Fibroblast of skin of left quadriceps (primary cell): ENCODE measurements at regions not wholly inside any gene's neighbourhood (a gene's known extent, or its start where the extent isn't known, plus 50 kb on each side); places are given as distances from the start of the nearest gene placed in this dataset.

Source experiments
- DNase-seq, 2 experiments: peaks; one replicate each; pipeline ENCODE4 v3.0.0-alpha.2; 2013; ENCODE audit warnings: low read depth in 2 of 2

DNA sequence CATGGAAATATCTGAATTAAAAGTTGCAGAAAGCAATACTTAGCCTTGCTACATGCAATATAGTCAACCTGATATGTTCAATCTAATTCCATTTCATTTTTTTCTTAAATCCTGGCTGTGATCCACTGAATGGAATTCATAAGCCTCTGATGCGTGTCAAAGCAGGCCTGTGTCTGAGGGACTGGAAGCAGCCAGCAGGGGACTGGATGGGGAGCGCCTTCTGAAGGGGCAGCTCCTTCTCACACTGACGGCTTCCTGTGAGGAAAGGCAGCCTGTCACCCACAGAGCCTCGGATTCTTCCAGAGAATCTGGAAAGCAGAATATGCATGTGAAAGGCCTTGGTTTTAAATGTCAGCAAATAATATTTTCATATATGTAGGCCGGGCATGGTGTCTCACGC lies 73.5 kb downstream of the KCNF1 start:
- no peak for DNase-seq

GRCh38 chr2:10985901-10986535 lies 74.3 kb downstream of the KCNF1 start:
- DNase-seq, result no peak

DNA sequence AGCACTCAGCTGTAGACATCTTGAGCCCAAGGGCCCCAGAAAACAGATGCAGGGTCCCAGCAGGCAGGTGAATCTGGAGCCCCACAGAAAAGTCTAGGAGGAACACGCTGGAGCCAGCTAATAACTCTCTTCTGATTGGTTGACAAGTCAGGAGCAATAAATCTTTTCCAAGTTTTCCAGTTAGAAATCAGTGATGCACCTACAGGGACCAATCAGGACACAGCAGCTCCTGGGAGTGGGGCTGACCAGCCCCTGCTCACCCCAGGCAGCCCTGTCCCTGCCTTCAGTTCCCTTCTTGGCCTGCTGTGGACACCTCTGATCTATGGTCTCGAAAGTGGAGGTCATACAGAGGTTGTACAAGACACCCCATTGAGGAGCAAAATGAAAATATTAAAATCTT lies 75.7 kb downstream of the KCNF1 start:
- DNase-seq, result no peak

GRCh38 chr2:10987861-10988260 lies 76.1 kb downstream of the KCNF1 start:
- no peak for DNase-seq

GRCh38 chr2:10989151-10989550 lies 77.4 kb downstream of the KCNF1 start:
- DNase-seq, result no peak

DNA sequence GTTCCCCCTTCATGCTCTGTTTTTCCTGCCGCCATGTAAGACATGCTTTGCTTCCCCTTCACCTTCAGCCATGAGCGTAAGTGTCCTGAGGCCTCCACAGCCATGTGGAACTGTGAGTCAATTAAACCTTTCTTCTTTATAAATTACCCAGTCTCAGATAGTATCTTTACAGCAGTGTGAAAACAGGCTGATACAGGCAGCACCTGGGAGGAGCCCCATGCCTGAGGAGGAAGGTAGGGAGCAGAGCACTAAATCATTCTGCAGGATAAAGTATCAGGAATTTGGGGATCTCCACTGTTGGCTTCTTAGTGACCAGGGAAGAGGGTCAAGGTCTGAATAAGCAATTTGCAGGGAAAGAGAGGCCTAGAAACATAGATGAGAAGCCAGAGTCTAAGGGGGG lies 78.0 kb downstream of the KCNF1 start:
- DNase-seq, result no peak

- no peak for DNase-seq
These were observed 78.9 kb downstream of the KCNF1 start for GRCh38 chr2:10990561-10991111.

GRCh38 chr2:10992023-10992791 lies 80.5 kb downstream of the KCNF1 start:
- DNase-seq, result no peak

- peak; percentile 4 to 8 for DNase-seq
These were observed 81.3 kb downstream of the KCNF1 start for GRCh38 chr2:10993001-10993481.

GRCh38 chr2:10995366-10995970 lies 83.7 kb downstream of the KCNF1 start:
- no peak for DNase-seq

GRCh38 chr2:11004199-11004598 lies 92.5 kb downstream of the KCNF1 start:
- peak; percentile 21 to 26 for DNase-seq

DNA sequence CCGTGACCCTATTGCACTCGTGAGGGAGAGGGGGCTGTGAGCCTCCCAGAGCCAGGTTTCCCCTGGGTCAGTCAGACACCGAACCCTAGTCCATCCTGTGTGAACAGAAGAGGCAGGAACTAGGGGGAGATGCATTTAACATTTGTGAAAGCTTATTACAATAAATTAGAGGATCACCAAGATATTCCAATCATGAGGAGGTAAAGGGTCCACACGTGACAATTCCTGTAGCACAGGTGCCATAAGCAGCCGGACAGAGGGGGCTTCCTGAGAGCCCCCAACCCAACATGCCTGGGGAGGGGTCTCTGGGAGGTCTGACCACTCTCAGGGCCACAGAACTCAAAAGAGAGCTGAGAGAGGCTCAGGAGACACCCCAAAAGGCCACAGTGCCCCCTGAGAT lies 93.3 kb downstream of the KCNF1 start:
- DNase-seq, result no peak

- DNase-seq, result no peak
These were observed 94.5 kb downstream of the KCNF1 start for GRCh38 chr2:11006191-11006590.

- DNase-seq, result no peak
These were observed 95.9 kb downstream of the KCNF1 start for GRCh38 chr2:11007331-11008264.

DNA sequence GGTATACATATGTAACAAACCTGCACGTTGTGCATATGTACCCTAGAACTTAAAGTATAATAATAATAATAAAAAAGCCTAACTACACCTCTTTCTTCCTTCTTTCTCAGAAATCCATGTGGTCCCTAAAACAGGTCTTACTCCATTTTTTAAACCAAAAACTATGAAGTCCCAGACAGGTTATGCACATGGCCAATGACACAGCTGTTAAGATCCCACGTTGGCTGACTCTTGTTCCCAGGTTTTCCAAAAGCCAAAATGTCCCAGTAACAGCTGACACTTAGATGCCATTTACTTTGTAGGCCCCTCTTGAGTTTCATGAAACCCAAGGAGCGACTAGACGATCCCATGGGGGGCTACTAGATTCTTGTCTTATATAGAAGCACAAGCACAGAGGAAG lies 97.0 kb downstream of the KCNF1 start:
- no peak for DNase-seq

GRCh38 chr2:11009176-11009575 lies 97.4 kb downstream of the KCNF1 start:
- DNase-seq, result no peak

DNA sequence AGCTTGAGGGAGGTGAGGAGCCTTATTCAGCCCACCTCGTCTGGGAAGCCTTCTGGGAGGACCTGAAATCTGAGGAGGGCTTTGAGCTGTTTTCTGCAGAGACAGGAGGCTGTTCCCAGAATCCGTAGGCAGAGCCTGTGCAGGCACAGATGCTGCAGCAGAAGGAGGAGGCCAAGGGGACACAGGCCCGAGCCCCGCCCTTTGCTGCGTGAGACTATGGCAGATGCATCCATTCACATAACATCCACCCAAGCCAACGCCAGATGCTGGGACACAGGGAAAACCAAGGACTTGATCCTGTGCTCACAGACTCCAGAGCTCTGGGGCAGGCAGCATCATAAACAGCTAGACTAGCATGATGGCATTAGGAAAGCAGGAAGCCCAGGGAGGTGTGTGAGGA lies 98.2 kb downstream of the KCNF1 start:
- DNase-seq, result no peak

- DNase-seq, result no peak
These were observed 99.6 kb downstream of the KCNF1 start for GRCh38 chr2:11011359-11011758.

DNA sequence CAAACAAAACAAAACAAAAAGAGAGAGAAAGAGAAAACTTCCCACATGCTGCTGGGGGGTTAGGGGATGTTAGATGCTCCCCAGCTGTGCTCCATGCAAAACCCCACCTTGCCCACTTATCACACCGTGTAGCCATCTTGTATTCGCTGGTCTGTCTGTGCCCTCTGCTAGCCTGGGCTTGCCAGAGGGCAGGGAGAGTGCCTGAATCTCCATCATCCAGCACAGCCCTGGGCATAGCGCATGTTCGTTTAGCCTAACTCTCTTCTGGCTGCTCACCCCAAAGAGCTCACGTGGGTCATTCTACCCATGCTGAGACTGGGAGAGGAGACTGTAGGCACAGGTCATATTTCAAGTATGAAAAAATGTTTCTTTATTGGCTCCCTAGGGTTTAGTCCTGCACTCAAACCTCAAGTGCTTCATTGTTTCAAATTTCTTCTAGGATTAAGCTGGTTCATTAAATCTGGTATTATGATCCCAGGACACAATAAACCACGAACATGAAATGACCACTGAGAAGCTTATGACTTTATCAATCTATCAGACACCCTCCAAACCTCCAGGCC lies 100.5 kb downstream of the KCNF1 start:
- no peak for DNase-seq

- no peak for DNase-seq
These were observed 101.5 kb downstream of the KCNF1 start for GRCh38 chr2:11013196-11013595.

DNA sequence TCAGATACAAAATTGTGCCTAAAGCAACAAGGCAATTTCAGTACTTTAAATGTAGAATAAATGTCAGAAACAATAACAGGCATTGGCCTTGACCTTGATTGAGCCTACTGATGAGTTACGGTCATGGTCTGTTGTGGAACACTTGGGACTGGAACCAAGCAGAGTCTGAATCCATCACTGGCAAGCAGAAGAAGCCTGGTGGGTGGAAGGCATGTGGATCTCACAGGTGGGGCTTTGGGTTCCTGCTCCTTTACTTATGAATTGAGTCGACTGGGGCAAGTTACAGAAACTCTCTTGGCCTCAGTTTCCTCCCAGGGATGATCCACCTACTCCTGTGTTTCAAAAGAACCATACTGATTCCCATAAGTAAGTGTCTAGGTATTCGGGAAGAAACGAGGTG lies 102.3 kb downstream of the KCNF1 start:
- DNase-seq, result no peak
